ENCODE measurements at regions not wholly inside any gene's neighbourhood (a gene's known extent, or its start where the extent isn't known, plus 50 kb on each side); places are given as distances from the start of the nearest gene placed in this dataset.

DNA sequence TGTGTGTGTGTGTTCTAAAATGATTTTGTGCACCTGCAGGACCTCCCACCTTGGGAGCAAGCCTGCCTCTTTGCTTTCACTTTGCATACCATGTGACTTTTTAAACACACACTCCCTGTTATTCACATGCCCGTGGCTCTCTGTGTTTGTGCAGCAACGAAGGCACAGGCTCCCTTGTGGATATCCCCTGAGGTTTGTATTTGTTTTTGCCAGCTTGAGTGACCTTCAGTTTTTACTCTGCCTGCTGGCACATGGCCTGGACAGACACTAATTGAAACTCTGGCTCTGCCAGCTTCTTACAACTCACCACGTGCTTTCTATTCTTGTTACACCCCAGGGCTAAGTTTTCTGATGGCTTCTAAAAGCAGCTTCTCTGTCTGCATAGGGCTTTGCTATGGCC, 885.8 kb downstream of the SH3BGRL start:
- DNase-seq, result no peak

DNA sequence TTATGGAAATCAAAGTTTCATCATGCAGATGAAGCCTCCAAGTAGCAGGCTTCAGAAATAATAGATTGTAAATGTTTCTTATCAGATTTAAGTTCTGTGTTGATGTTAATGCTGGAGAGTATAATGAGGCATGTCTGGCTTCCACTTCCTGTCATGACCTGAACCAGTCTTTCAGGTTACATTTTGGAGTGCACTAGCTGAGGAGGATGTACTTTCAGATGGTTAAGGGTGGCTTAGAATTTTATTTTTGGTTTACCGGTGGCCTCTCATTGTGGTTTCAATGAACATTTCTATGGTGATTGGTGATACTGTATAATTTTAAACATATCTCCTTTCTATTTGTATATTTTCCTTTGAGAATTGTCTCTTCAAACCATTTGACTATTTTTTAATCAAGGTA, 890.4 kb downstream of the SH3BGRL start:
- DNase-seq, result no peak

DNA sequence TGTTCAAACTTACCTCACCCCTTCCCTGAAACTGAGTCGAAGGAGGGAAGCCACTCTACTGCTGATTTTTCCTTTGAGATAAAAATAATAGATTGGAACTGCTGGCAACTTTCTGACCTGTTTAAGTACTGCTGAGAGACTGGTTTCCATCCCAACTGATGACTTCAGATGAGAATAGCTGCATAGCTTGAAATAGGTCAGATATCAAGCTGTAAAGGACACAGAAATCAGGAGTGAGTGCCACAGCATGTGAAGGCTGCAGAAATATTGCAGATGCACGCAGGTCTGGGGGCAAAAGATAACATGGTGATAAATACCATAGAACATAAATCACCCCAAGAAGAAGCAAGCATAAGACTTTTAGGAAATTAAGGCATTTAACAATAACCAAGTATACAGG, 923.2 kb downstream of the SH3BGRL start:
- no peak for DNase-seq

DNA sequence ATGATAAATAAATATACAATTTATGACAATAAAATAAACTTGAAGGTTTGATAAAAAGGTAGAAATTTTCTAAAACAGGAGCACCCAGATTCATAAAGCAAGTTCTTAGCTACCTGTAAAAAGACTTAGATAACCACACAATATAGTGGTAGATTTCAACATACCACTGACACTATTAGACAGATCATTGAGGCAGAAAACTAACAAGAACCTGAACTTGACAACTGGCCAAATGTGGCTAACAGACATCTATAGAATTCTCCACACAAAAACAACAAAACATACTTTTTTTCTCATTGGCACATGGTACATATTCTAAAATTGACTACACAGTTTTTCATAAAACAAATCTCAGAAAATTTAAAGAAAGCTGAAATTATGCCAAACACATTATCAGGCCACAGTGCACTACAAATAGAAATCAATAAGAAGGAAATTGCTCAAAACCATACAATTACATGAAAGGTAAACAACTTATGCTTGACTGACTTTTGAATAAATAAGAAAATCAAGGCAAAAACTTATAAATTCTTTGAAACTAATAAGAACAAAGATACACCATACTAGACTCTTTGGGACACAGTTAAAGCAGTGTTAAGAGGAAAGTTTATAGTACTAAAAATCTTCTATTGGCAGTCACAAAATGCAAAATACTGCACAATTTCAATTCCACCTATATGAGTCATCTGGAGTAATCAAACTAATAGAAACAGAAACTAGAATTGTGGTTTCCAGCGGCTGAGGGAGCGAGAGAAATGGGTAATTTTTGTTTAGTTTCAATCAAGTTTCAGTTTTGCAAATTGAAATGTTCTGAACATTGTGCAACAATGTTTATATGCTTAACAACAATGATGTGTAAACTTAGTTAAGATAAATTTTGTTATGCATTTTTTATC, 925.6 kb downstream of the SH3BGRL start:
- DNase-seq, result no peak

DNA sequence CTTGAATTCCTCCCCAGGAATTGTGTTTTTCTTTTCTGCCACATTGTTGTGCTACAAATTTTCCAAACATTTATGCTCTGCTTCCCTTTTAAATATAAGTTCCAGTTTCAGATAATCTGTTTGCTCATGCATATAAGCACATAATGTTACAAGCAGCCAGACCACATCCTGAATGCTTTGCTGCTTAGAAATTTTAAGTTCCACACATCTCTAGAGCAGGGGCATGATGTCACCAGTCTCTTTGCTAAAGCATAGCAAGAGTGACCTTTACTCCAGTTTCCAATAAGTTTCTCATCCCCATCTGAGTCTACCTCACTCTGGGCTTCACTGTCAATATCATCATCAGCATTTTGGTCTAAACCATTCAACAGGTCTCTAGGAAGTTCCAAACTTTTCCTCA, 932.5 kb downstream of the SH3BGRL start:
- no peak for DNase-seq

DNA sequence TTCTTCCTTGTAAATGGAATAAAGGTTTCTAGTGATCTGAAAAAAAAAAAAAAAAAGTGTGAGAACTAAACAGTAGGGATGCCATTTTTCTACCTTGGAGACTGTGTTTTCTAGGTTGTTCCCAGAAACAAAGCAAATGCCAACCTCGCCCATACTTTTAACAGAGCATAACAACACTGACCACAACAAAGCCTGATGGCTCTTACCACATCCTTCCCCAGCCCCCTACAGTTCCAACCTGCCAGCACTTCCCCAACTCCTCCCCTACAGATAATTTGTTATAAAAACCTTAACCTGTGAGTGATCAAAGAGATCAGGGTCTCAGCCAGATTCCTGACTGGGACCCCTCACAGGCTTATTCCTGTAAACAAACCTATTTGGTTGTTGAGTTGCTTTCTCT, 940.0 kb downstream of the SH3BGRL start:
- DNase-seq, result peak; percentile 15

DNA sequence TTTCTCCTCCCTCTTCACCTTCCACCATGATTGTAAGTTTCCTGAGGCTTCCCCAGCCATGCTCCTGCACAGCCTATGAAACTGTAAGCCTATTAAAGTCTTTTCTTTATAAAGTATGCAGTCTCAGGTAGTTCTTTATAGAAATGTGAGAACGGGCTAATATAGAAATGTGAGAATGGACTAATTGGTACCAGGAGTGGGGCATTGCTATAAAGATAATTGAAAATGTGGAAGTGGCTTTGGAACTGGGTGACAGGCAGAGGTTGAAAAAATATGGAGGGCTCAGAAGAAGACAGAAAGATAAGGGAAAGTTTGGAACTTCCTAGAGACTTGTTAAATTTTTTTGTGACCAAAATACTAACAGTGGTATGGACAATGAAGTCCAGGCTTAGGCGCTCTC, 959.3 kb downstream of the SH3BGRL start:
- no peak for DNase-seq

DNA sequence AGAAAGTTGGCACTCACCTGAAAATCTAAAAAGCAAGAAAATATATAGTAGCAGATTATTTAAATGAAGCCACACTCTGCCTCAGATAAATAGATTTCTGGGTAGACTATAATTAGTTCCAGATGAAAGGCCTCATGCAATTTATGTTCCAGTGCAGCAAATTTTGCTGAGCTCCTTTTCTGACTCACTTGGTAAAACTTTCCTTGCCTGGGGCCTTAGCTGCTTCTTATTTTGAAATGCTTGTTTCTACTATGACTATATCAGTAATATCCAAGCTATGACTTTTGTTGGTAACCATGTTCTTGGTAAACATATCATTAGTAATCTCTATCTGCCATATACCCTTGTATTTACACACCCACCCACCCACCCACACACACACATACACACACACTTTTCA, 961.8 kb downstream of the SH3BGRL start:
- no peak for DNase-seq

DNA sequence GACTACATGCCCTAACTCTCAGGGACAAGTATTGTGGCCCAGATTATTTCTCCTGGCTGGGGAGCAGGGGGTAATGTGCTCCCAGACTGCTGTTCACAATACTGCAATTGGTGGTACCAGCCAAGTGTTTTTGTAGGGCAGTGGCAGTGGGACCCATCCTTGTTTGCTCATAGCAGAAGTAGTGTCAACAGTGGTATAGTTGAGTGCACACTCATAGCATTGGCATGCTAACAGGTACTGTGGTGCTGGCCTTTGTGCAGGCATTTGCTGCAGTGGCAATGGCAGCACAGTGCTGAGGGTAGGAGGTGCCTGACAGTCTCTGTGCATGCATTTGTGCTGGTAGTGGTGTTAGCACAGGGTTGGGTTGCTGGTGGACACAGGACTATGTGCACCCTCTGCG, 995.0 kb downstream of the SH3BGRL start:
- no peak for DNase-seq

DNA sequence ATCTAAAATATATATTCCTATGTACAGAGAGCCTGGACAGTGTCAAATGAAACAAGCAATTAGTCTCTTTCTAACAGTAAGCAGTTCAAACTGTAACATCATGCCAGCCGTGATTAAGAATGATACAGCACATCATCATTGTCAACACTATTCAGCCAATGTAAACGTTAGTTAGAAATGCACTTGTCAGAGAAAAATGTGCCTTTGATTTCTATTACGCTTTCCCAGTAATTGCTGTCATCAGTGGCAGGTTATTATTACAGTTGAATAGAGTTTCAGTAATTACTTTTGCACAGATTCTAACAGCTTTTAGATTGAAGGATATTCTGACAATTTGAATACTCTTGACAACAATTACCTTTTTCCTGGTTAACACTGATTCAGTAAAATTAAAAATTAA, 1007.1 kb downstream of the SH3BGRL start:
- no peak for DNase-seq

DNA sequence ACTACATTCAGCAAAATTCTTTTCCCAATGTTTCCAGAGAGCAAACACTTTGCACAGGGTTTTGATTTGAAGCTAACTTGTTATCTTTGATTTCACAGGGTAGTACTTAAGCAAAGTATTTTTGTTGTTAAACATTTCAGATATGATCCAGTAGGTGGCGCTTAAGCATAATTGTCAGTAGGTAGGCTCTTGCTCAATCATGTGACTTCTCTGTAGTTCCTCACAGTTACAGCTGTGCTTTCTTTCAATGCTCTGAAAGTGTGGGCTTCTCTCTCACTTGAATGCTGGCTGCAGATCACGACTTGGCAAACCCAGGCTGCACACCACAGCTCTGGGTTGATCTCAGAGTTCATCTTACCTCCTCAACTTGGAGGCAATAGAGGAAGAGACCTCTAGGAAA, 1016.5 kb downstream of the SH3BGRL start:
- no peak for DNase-seq

DNA sequence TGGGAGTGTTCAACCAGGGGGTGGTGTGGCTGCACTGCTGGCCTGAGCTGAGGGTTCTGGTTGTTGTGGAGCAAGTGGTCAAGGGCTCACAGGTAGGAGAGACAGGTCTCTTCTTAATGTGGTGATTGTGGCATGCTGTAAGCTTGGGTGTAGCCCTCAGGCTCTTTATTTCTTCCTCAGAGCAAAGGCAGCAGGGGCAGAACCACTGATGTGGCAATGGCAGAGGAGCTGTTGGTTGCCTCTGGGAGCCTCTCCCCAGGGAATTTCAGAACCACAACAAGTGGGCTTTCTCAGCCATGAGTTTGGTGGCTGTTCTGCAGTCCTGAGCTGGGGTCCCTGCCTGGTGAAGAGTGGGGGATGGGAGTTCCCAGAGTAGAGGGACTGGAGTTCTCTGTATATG, 1017.2 kb downstream of the SH3BGRL start:
- DNase-seq, result no peak

DNA sequence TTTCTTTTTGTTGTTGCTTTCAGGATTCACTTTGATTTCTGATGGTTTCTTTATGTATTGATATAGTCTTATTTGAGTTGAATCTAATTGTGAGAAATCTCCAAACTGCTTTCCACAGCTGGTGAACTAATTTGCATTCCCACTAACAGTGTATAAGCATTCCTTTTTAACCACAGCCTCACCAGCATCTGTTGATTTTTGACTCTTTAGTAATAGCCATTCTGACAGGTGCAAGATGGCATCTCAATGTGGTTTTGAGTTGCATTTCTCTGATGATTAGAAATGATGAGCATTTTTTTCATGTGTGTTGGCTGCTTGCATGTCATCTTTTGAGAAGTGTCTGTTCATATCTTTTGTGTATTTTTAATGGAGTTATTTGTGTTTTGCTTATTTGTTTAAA, 1023.1 kb downstream of the SH3BGRL start:
- DNase-seq, result no peak

DNA sequence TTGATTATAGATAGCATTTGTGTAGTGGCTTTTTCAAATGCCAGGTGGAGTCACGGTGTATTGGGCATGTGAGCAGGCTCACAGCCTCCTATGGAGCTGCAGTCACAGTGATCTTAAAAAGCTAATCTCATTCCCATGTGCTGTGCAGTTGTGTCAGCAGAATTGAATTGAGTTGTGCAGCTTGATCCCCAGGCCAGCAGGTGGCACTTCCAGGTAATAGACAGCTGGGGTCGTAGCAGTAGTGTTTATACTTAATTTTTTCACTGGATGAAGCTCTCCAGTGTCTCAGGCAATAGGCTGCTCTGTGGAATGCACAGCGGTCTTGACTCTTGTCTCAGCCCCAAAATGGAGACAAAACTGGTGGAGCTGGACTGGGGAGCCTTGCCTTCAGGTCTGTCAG, 1028.1 kb downstream of the SH3BGRL start:
- DNase-seq, result no peak

DNA sequence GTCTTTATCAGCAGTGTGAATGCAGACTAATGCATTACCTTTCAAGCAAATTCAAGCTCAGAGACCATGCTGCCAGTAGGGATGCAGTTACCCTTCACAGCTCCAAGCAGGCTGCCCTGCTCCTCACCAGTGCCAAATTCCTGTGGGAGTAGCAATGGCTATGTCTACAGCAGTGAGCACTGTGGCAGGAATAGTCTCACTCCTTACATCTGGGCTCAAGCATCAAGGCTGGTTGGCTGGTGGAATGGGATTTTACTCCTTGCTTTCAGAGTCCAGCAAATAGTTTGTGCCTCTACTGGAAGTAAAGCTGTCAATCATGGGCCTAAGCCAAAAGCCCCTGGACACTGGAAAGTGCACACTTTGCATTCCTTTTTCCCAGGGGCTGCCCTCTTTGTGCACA, 1030.8 kb downstream of the SH3BGRL start:
- DNase-seq, result no peak

DNA sequence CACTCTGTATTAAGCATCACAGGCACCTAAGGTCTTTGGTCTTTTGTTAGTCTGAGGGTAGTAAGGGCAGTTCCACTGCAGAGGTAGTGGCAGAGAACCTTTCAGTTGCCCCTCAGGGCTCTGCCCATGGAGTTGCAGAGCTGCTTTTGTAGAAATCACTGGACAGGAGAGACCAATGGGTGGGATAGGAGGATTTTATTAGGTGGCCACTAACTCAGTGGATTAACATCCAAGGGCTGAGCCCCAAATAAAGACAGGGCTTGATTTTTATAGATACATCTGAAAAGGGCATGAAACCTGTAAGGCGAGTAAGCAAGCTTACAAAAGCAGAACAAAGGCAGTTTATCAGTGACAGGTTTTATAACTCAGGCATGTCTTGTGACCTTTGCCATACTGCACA, 1035.4 kb downstream of the SH3BGRL start:
- no peak for DNase-seq
